ENCODE measurements at regions not wholly inside any gene's neighbourhood (a gene's known extent, or its start where the extent isn't known, plus 50 kb on each side); places are given as distances from the start of the nearest gene placed in this dataset.

DNA sequence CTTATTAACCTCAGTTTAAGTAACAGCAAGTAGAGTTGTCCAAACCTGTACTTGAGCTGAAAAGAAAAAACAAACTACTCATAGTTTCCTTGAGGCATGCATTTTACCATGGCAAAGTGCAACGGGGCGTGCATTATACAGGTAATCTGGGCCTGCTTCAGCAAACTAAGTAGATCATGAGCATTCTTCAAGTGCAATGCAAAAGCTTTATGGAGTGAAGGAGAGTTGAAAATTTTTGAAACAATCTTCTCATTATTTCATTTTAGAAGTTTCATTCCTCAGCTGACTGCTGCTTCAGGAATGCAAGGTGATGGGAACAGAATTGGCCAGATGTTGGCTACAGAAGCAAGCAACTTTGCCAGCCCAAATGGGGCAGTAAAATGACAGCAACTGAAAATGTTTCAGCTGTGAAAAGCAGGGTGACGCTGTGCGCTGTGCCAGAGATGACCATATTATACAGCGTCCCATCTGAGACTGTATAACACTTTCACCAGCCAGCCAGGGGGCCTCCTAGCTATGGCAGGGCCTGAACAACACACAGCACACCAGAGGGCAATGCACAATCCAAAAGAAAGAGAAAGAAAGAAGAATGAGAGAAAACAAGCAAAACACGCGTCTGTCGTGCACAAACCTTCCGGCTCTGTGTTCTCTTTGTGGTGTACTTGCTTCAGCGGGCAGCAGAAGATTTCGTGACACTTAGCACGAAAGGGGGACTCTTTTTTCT, 145.5 kb upstream of the FGF13 start:
- TF ChIP-seq RAD21 (IDR thresholded peaks at IDR 0.05; ENCODE audit: low read depth): no peak
- TF ChIP-seq, protein P1, sequence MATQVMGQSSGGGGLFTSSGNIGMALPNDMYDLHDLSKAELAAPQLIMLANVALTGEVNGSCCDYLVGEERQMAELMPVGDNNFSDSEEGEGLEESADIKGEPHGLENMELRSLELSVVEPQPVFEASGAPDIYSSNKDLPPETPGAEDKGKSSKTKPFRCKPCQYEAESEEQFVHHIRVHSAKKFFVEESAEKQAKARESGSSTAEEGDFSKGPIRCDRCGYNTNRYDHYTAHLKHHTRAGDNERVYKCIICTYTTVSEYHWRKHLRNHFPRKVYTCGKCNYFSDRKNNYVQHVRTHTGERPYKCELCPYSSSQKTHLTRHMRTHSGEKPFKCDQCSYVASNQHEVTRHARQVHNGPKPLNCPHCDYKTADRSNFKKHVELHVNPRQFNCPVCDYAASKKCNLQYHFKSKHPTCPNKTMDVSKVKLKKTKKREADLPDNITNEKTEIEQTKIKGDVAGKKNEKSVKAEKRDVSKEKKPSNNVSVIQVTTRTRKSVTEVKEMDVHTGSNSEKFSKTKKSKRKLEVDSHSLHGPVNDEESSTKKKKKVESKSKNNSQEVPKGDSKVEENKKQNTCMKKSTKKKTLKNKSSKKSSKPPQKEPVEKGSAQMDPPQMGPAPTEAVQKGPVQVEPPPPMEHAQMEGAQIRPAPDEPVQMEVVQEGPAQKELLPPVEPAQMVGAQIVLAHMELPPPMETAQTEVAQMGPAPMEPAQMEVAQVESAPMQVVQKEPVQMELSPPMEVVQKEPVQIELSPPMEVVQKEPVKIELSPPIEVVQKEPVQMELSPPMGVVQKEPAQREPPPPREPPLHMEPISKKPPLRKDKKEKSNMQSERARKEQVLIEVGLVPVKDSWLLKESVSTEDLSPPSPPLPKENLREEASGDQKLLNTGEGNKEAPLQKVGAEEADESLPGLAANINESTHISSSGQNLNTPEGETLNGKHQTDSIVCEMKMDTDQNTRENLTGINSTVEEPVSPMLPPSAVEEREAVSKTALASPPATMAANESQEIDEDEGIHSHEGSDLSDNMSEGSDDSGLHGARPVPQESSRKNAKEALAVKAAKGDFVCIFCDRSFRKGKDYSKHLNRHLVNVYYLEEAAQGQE (IDR thresholded peaks at IDR 0.05; ENCODE audit: low read depth): no peak
- no peak for TF ChIP-seq EP300 (IDR thresholded peaks at IDR 0.05; ENCODE audit: borderline replicate concordance)
- no peak for TF ChIP-seq USF1 (IDR thresholded peaks at IDR 0.05)
- no peak for TF ChIP-seq ZBTB7A (IDR thresholded peaks at IDR 0.05; ENCODE audit: low read depth)
- TF ChIP-seq TAF1 (IDR thresholded peaks at IDR 0.05; ENCODE audit: low read depth): no peak
- no peak for TF ChIP-seq TEAD4 (IDR thresholded peaks at IDR 0.05)
- TF ChIP-seq YY1 (IDR thresholded peaks at IDR 0.05; ENCODE audit: low read depth): no peak
- TF ChIP-seq TCF12 (IDR thresholded peaks at IDR 0.05; ENCODE audit: low read depth): no peak
- TF ChIP-seq, protein P2, sequence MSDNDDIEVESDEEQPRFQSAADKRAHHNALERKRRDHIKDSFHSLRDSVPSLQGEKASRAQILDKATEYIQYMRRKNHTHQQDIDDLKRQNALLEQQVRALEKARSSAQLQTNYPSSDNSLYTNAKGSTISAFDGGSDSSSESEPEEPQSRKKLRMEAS (IDR thresholded peaks at IDR 0.05): no peak
- no peak for TF ChIP-seq CREB1 (IDR thresholded peaks at IDR 0.05; ENCODE audit: low read depth)
- TF ChIP-seq FOXM1 (IDR thresholded peaks at IDR 0.05; ENCODE audit: borderline replicate concordance, low read depth): no peak
- no peak for TF ChIP-seq CEBPB (IDR thresholded peaks at IDR 0.05)
- TF ChIP-seq EGR1 (IDR thresholded peaks at IDR 0.05): no peak
